ENCODE measurements at regions not wholly inside any gene's neighbourhood (a gene's known extent, or its start where the extent isn't known, plus 50 kb on each side); places are given as distances from the start of the nearest gene placed in this dataset.

DNA sequence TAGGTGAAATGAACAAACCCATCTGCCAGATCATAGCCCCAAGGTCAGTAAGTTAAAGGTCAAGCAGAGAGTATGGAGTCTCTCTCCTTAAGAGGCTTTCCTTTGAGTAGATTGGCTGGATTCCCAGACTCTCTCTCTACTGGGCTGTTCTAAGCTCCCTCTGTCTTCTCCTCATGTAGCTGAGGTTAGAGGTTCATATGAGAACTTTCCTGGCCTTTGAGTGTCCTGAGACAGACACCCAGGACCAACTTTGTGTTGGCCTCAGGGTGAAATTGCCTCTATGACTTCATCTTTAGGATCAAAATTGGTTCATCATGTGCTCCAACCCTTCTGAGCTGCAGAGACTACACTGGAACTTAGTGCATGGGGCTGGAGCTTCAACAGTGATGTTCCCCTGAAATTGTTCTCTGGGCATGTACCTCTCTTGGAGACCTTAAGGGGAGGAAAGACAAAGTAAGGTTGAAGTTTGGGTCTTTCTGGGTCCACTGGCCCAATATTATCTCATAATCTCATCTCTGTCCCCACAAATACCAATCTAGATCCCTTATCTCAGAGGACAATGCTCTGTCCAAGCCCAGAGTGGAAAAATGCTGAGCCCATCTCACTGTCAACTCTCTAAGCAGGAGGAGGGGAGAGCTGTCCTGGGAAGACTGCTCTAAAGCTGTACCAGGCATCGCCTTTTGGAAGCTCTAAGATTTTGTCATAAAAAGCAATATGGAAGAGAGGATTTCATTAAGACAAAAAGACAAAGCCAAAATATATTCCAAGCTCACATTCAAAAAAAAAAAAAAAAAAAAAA is 177.3 kb upstream of the ARL4C start:
- no peak for DNase-seq

DNA sequence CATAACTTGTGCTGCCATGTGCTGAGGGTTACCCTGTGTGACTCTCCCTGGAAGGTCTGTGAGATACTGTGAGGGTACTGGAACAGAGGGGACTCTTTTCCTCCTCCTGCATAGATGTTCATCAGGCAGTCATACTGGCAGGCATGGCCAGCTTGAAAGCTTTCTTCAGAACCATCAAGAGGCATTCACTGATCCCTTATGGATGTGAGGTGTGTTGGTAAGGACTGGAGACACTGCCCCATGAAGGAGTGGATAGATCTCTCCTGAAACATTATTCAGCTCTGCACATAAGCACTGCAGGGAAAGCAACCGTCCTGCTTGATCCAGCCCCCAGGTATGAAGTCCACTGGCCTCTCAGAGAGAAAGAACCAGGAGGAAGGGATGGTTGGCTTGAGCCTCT is 176.6 kb upstream of the ARL4C start:
- DNase-seq, result no peak

DNA sequence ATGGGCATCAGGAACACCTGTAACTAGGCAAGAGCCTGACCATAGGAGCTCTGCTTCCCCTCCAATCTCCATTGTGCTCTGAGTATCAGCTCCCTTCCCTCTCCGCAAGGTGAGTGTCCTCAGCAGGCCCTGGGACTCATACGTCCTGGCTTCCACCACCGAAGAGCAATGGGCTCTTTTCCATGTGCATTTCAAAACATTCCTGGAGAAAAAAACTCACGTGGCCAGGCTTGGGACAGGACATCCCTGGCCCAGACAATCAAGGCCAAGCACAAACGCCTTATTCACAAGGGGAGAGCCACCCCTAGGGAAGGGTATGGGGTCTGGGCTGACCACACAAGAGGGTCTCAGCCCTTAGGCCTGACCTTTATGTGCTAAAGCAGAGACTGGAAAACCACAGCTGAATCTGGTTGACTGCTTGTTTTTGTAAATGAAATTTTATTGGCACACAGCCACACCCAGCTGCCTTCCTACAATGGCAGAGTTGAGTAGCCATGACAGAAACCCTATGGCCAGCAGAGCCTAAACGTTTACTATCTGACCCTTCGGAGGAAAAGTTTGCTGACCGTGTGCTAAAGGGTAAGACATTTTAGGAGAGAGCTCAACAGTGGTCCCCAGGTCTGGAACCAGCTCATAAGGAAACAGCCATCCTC is 175.7 kb upstream of the ARL4C start:
- DNase-seq, result no peak

DNA sequence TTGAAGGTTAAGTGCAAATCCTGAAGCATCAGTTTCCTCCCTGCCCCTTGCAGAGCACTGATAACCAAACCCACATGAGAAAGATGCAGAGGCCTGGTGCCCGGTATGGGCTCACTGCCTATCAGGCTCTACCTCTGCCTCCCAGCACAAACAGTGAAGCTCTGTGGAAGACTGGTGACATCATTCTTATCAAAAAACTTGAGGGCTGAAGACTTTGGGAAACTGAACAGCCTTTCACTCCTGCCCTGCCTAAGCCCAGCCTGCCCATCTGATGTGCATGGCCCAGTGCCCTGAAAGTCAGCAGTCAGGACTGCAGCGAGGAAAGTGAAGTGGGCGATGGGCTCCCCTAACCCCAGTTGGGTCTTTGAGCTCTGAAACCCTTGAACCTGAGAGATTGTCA is 174.8 kb upstream of the ARL4C start:
- DNase-seq, result no peak

DNA sequence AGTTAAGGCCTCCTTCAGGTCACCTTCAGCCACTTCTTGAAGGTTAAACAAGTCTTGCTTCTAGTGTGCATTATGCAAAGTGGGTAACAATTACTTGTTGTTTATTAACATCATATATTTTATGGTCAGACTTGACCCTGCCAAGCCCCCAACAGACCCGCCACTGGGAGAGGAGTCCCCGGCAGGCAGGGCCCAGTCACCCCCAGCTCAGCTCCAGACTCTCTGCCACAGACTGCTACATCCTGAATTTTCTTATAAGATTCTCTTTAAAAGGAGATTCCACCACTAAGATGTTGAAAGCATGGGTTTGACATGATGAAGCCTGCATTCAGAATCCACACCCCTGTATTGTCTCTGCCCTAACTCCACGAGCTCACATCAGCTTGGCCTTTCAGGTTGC is 174.3 kb upstream of the ARL4C start:
- DNase-seq, result no peak

DNA sequence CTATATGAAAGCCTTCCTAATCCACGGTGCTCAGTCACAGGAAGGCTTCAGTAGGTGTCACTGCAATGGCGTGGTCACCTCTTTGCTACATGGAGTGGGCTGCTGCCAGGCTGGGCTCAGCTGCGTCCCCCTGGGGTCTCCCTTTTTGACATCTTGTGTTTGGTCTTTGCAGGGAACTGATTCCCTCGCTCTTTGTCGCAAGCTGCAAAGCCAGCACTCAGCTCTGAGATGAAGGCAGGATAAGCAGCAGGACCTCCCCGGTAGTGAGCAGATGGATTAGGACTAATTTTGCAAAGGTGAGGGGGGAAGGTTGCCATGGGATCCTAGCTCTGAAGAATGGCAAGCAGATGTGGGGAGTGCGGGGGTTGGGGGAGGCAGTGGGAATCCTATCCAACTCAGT is 173.9 kb upstream of the ARL4C start:
- DNase-seq, result no peak

DNA sequence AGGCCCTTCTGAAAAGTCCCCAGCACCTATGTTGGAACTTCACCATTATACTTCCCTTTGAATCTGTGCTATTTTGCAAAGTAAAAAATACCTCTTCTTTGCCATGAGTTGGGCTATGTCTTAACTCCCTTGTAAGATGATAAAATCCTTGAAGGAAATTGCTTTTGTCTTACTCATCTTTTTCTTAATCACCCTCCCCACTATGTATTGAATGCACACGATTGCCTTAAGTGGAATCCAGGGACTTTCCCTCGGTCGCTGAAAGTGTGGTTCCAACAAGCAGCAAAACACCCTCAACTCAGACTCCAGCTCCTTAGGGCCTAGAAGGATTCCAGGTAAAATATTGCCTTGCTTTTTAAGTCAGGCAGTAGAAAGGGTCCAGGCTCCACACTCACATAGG is 173.2 kb upstream of the ARL4C start:
- DNase-seq, result no peak

DNA sequence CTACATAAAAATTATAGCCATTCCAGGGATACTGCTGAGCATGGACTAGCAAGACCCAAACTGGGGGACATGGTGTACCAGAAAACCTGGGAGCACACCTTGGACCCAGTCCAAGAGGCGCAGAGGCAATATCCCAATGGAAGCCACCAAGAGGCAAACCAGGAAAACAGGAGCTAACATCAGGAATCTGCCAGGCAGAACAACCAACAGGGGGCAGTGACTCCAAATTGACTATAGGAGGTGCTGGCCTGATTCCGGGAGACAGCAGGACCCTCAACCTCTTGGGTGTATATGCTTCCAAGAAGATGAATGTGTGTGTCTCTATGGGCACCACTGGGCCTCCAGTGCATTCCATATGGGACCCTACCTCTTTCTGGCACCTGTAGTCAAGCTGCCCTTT is 172.7 kb upstream of the ARL4C start:
- DNase-seq, result no peak

DNA sequence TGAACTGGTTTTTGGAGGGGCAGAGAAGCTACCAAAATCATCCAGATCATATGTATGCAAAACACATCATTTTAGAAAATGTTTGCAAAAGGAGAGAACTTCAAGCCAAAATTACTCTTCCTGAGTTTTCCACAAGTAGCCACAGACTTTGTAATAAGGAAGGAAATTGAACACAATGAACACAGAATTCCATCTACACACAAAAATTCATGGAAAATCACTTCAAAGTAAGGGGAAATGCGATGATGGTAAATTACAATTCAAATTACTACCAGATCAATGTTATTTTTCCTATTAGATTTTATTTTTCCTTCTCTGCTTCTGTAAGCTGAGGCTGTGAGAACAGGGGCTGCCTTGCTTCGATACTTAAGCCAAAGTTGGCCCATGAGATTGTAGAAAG is 172.1 kb upstream of the ARL4C start:
- DNase-seq, result no peak

DNA sequence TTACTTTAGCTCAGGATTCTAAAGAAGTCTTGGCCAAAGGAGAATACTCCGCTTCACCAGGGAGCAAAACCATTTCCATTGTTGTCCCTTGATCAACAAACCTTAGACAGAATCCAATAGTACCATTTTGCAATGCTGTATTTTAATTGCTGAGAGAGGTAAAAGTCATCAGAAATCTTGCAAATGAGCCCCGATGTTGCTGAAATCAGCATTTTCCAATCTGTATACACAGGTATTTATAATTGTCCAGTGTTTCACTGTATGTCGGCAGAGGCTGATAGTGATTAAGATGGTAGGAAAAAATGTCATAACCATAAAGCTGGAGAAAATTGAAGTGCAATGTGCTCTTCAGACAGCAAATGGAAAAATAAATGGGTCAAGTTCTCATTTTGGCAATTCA is 170.0 kb upstream of the ARL4C start:
- no peak for DNase-seq

DNA sequence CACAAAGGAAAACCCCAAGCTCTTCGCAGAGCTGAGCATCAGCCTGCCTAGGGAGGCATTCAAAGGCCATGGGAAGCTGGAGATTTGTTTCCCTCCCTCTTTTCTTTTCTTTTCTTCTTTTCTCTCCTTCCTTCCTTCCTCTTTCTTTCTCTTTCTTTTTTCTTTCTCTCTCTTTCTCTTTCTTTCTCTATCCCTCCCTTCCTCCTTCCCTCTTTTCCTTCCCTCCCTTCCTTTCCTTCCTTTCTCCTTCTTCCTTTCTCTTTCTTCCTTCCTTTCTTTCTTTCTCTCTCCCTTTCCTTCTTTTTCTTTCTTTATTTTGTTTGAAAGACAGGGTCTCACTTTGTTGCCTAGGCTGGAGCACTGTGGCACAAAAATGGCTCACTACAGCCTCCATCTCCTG is 168.4 kb upstream of the ARL4C start:
- no peak for DNase-seq

DNA sequence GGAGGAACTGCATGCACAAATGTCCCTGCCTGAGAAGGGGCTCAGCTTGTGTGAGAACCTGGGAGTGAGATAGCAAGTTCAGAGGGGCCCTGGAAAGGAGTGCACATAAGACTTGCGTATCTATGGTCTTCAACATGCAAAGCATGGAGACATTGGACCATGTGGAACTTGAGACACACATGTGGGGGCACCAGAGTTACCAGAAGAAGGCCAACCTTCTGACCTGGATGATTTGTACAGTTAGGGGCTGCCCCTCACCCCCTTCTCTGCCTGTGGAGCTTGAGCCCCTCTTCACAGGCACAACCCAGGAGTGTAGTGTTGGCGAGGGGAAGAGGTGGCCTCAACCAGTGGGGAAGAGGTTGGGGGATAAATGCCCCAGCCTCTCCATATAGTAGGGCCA is 165.0 kb upstream of the ARL4C start:
- no peak for DNase-seq

DNA sequence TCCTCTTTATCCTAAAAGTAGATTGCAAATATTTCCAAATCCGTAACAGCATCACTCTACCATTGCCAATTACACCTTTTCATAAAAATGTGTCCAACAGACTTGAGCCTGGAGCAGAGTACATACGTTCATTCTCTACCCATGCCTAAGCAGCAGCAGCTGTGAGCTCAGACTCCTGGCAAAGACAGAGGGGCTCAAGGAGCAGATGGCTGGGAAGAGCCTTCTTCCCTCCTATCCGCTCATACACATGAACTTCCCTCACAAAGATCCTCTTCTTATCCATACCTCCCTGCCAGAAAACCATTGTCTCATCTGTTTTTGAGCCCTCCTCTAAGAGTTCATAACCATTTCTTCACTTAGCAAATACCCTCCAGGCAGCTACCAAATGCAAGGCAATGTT is 164.3 kb upstream of the ARL4C start:
- DNase-seq, result no peak

DNA sequence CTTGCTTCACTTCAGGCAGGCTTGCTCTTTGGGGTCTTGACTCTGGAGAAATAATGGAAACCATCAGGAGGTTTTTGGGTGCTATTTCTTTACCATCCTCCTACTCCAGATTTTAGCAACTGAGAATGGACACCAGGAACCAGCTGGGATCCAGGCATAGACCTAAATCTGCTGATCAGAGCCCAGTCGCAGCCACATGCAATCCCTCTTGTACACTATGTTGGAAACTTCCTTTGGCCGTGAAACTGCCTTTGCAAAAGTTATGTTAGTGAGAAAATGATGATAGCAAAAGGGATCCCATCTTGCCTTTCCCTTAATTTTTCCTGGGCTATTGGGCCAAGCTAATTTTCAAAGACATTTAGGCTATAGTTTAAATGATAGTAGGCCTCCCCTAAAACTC is 158.8 kb upstream of the ARL4C start:
- DNase-seq, result no peak

DNA sequence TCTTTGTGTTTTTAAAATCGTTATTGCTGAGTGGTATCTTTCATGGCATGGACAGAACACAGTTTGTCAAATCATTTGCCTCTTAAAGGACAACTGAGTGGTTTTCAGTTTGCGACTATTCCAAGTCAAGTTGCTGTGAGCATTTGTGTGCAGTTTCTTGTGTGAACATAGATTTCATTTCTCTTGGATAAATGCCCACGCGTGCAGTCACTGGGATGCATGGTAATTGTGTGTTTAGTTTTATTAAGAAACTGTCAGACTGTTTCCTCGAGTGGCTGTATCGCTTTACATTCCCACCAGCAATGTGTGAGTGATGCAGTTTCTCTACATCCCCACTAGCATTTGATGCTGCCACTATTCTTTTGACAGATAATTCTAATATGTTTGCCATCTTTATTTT is 154.0 kb upstream of the ARL4C start:
- no peak for DNase-seq

DNA sequence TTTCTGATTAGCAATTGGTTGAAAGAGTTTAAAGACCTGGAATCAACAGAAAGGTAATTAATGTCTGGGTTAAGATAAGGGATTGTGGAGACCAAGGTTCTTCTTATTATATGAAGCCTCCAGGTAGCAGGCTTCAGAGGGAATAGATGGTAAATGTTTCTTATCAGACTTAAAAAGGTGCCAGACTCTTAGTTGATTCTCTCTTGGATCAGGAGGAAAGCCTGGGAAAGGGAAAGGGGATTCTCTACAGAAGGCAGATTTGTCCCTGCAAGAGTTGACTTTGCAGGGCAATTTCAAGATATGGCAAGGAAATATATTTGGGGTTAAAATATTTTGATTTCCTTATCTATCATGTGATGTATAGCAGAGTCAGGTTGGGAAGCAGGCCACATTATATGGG is 153.1 kb upstream of the ARL4C start:
- no peak for DNase-seq

DNA sequence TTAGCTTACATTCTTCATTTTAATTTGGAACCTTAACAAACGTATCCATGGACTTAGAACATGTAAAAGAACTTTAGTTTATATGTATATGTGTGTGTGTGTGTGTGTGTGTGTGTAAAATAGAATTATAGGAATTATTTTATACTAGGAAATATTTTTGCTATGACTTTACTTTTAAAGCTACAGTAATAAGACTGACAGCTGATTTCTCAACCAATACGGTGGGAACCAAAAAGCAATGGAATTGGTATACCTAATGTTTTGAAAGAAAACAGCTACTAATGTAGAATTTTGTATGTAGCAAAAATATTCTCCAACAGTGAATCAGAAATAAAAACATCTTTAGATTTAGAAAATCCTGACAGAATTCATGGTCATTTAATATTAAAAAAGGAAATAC is 146.5 kb upstream of the ARL4C start:
- DNase-seq, result no peak

DNA sequence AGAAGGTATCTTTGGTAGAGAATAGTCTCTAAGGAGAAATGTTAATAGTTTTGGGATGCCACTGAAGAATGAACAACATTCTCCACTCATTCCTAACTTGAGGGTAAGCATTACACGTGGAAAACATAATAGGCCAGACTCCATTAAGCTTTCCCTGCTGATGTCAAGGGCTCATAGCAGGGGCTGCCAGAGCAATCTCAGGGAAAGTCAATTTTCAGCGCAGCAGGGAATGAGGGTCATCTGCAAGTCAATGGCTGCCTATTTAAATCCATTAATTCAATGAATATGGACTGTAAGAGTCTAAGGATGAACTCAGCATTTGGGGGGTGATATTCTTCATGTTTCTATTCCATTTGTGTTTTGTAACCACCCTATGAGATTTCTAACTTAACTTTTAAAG is 144.2 kb upstream of the ARL4C start:
- DNase-seq, result no peak

DNA sequence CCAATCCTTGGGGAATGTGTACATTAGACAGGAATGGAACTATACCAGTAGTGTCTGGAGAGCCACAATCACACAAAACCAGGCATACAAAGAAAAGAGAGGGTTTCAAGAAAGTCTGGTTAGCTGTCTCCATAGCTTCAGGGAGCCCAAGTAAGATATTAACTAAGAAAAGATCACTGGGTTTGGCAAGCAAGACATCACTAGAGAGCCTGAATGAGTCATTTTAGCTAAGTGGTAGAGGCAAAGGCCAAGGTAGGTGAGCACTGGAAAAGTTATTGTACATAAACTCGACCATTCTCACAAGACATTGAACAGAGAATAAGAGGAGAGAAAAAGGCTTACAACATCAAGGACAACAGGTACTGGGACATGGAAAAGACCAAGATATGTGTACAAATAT is 143.8 kb upstream of the ARL4C start:
- no peak for DNase-seq

DNA sequence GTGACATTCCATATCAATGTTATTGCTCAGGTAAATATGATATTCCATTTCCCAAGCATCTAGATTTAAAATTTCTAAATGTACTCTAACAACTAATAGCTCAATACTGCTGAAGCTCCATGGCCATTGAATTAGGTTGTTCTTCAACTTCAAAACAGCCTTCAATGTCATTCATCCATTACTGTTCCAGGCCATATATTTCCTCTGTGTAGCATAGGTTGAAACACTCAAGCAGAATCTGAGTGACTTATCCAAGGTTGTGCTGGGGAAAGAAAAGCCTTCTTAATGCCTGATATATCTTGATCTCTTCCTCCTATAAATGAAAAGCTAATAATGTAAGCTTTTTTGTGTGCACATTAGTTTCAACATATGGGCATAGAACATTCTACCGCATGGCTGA is 142.1 kb upstream of the ARL4C start:
- DNase-seq, result no peak

DNA sequence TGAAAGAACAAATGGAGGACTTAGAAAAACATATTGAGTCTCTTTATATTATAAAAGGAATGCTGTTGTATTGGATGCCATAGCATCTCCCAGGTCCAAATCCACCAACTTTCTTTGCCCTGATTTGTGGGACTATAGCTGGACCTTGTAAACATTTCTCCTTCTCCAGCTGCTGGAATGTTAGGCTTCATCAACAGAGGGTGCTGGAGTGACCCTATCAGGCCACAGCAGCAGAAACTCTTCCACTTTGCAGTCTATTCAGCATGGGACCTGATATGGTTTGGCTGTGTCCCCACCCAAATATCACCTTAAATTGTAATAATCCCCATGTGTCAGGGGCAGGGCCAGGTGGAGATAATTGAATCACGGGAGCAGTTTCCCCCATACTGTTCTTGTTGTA is 138.4 kb upstream of the ARL4C start:
- no peak for DNase-seq

DNA sequence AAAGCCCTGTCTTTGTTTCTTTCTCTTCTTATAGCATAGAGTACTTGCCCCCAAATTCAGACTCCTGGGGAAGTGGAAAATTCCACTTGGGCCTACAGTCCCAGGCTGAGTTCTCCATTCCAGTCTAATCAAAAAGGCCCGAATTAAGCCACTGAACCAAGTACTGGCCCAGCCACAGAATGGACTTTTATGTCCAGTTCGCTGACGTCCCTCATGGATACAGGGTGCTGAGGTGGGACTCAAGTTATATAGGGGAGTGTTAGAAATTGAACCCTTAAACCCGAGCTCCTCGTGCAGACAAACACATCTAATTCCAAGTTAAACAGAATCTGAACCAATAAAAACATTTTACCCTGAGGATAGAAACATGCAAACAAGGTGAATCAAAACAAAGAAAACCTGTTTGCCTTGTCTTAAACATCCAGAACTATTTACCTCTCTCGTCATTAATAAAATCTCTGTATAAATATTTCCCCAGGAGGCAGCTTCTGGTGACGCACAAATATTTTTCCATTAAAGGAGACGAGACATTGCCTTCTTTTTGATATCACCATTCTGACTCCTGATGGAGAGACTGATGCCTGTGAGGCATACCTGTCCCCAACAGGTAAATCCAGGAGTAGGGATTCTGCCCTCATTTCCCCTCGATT is 136.8 kb upstream of the ARL4C start:
- DNase-seq, result no peak

DNA sequence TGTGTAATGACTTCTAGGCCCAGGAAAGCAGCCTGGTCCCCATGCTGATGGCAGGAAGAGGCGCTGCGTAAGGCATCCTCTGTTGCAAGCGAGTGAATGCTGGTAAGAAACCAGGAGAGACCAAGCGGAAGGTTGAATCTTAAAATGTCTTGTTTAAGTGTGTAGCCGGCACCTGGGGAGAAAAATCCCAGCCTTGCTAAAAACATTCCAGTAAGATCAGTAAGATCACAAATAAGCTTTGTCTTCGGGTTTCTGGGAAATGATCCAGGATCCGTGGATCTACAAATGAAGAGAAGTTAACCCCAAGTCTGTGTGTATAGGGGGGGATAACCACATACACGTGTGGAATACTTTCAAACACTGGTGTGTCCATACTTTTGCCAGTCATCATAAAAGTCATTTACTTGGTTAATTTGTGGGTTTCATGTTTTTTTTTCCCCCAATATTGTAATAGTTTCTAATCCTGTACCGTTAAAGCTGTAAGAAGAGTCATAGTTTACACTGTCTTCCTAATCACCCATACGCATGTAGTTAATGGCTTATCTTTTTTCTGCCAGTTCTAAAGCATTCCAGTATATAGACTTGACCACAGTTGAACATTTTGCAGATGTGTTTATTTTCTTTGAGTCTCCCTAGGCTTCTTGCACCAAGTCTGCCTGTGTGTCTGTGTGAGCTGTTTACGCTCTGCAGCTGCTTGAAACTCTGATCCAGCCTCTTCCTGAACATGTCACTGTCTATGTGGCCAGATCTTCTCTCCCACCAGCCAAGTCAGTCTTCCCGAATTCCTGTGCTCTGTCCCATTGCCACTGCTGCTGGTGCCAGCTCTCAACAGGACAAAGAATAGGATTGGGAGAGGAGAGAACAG is 135.9 kb upstream of the ARL4C start:
- DNase-seq, result no peak
